Fibroblast of pulmonary artery (primary cell): ENCODE measurements at regions not wholly inside any gene's neighbourhood (a gene's known extent, or its start where the extent isn't known, plus 50 kb on each side); places are given as distances from the start of the nearest gene placed in this dataset.

ENCODE experiments used
- DNase-seq: peaks from one replicate; pipeline ENCODE4 v3.0.0-alpha.2; 2010; ENCODE audit warnings: low read depth
- H3K4me3 ChIP-seq: replicated peaks from 2 replicates; pipeline ENCODE4 v1.5.1; 2011; ENCODE audit warnings: low read depth, mild to moderate bottlenecking, control low read depth, low read length, moderate library complexity
- CTCF ChIP-seq: IDR thresholded peaks from 2 replicates; pipeline ENCODE4 v1.5.1; 2011; ENCODE audit warnings: mild to moderate bottlenecking, control low read depth, low read length, inconsistent platforms; ENCODE audit errors: missing control alignments

- no peak for TF ChIP-seq CTCF
- DNase-seq: peak; percentile 91
- H3K4me3 ChIP-seq: no peak overlapping the region
These were observed 181.8 kb upstream of the MCHR2 start for GRCh38 chr6:100175814-100176310.

GRCh38 chr6:100173211-100173610, 179.2 kb upstream of the MCHR2 start:
- no peak for DNase-seq
- TF ChIP-seq CTCF: no peak
- H3K4me3 ChIP-seq: no peak overlapping the region

- TF ChIP-seq CTCF: no peak
- DNase-seq: no peak
- no peak overlapping the region for H3K4me3 ChIP-seq
These were observed 178.3 kb upstream of the MCHR2 start for GRCh38 chr6:100172322-100172713.

- H3K4me3 ChIP-seq: no peak overlapping the region
- TF ChIP-seq CTCF: no peak
- no peak for DNase-seq
These were observed 177.7 kb upstream of the MCHR2 start for GRCh38 chr6:100171533-100172321.

GRCh38 chr6:100168148-100168547, 174.1 kb upstream of the MCHR2 start:
- no peak for DNase-seq
- TF ChIP-seq CTCF: no peak
- no peak overlapping the region for H3K4me3 ChIP-seq

GRCh38 chr6:100167585-100167984, 173.6 kb upstream of the MCHR2 start:
- H3K4me3 ChIP-seq: no peak overlapping the region
- no peak for DNase-seq
- TF ChIP-seq CTCF: no peak

GRCh38 chr6:100166956-100167355, 172.9 kb upstream of the MCHR2 start:
- H3K4me3 ChIP-seq: no peak overlapping the region
- no peak for TF ChIP-seq CTCF
- no peak for DNase-seq
